ENCODE measurements at regions not wholly inside any gene's neighbourhood (a gene's known extent, or its start where the extent isn't known, plus 50 kb on each side); places are given as distances from the start of the nearest gene placed in this dataset.

DNA sequence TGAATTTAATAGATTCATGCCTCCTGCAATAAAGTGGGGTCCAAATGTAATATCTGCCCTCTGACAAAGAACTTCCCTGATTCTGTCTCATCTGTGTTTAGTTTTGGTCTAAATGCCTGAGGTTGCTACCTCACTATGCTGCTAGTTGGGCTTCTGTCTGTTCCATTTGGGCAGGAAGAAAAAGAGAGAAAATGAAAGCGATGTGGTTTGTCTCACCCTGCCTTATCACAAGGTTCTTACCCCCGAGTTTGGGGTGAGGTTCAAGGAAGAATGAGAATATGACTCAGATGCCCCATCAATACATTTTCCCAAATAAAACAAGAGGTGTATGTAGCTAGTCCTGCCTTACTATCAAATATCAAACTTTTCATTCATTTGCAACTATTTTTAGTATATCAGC is 132.1 kb upstream of the MTAP start:
- no peak overlapping the region for H3K9ac ChIP-seq (ENCODE audit: control insufficient read depth, extremely low read depth, insufficient read depth, low read length)
- H4K20me1 ChIP-seq (ENCODE audit: control insufficient read depth, extremely low read depth, insufficient read depth, low read length) = no peaks in the 10 kb centered on the region
- DNase-seq (ENCODE audit: low read depth, low spot score) (no peak), FAIRE-seq (no peak)
- no peaks in the 10 kb centered on the region for H3K27me3 ChIP-seq (ENCODE audit: control insufficient read depth, extremely low read depth, insufficient read depth, low read length)
- H3K4me1 ChIP-seq (ENCODE audit: control insufficient read depth, extremely low read depth, insufficient read depth, low read length) = peaks cover 9% of the 10 kb centered on the region
- no peak overlapping the region for H3K4me2 ChIP-seq (ENCODE audit: control insufficient read depth, extremely low read depth, insufficient read depth, low read depth, low read length)
- no peaks in the 10 kb centered on the region for H3K9me3 ChIP-seq (ENCODE audit: control insufficient read depth, low read depth, low read length)
- no peaks in the 10 kb centered on the region for H3K36me3 ChIP-seq (ENCODE audit: control insufficient read depth in 2 of 2, extremely low read depth in 1 of 2, insufficient read depth in 2 of 2, low read length in 2 of 2)
- TF ChIP-seq EZH2 (IDR thresholded peaks at IDR 0.05; ENCODE audit: low read length) = no peak
- TF ChIP-seq, protein P1, sequence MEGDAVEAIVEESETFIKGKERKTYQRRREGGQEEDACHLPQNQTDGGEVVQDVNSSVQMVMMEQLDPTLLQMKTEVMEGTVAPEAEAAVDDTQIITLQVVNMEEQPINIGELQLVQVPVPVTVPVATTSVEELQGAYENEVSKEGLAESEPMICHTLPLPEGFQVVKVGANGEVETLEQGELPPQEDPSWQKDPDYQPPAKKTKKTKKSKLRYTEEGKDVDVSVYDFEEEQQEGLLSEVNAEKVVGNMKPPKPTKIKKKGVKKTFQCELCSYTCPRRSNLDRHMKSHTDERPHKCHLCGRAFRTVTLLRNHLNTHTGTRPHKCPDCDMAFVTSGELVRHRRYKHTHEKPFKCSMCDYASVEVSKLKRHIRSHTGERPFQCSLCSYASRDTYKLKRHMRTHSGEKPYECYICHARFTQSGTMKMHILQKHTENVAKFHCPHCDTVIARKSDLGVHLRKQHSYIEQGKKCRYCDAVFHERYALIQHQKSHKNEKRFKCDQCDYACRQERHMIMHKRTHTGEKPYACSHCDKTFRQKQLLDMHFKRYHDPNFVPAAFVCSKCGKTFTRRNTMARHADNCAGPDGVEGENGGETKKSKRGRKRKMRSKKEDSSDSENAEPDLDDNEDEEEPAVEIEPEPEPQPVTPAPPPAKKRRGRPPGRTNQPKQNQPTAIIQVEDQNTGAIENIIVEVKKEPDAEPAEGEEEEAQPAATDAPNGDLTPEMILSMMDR (optimal IDR thresholded peaks at IDR 0.05 in 1 of 3, IDR thresholded peaks at IDR 0.05 in 1 of 3, conservative IDR thresholded peaks at IDR 0.05 in 1 of 3; ENCODE audit: extremely low read depth in 1 of 3, insufficient read depth in 2 of 3, low read length in 3 of 3) = no peak
- peaks cover under 1% of the 10 kb centered on the region for H3K79me2 ChIP-seq (ENCODE audit: control insufficient read depth, insufficient read depth, low read length)
- dilution Hi-C loops (cut with MboI; ENCODE audit: extremely low pct_ligation_motif_present, low sequenced_read_pairs) = loop anchor here (10.0 kb wide), 1 partner anchor 116 kb away; no protein-coding TSS in a partner anchor
- H3K27ac ChIP-seq (ENCODE audit: control insufficient read depth, insufficient read depth, low read length) = no peak overlapping the region
- H2AFZ ChIP-seq (ENCODE audit: control insufficient read depth, low read length) = peak overlapping the region; percentile 17
- no peaks in the 10 kb centered on the region for H3K9me1 ChIP-seq (ENCODE audit: control insufficient read depth, extremely low read depth, insufficient read depth, low read length)
- no peak overlapping the region for H3K4me3 ChIP-seq (ENCODE audit: control insufficient read depth in 2 of 3, extremely low read depth in 1 of 3, insufficient read depth in 2 of 3, low read depth in 1 of 3, low read length in 3 of 3)

DNA sequence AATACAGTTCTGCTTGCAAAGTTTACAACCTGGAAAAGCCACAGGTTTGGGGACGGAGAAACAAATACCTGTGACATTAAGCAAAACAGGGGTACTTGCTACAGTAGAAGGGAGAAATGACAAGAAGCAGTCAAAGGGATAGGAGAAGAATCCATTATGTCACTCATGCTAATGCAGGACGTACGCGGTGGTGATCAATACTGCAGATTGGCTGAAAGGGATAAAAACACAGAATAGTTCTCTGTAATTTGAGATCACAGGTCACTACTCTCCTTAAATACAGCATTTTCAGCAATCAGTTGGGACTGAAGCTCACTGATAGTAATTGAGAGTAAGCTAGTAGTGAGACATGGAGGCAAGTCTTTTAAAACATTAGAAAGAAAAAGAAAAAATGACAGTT is 130.3 kb upstream of the MTAP start:
- H3K4me3 ChIP-seq (ENCODE audit: control insufficient read depth in 2 of 3, extremely low read depth in 1 of 3, insufficient read depth in 2 of 3, low read depth in 1 of 3, low read length in 3 of 3) = no peak overlapping the region
- H3K9ac ChIP-seq (ENCODE audit: control insufficient read depth, extremely low read depth, insufficient read depth, low read length) = no peak overlapping the region
- no peaks in the 10 kb centered on the region for H3K36me3 ChIP-seq (ENCODE audit: control insufficient read depth in 2 of 2, extremely low read depth in 1 of 2, insufficient read depth in 2 of 2, low read length in 2 of 2)
- H3K9me3 ChIP-seq (ENCODE audit: control insufficient read depth, low read depth, low read length) = no peaks in the 10 kb centered on the region
- DNase-seq (ENCODE audit: low read depth, low spot score) = no peak
- no peaks in the 10 kb centered on the region for H4K20me1 ChIP-seq (ENCODE audit: control insufficient read depth, extremely low read depth, insufficient read depth, low read length)
- H3K27ac ChIP-seq (ENCODE audit: control insufficient read depth, insufficient read depth, low read length) = no peak overlapping the region
- FAIRE-seq = peak; percentile 68
- no peak overlapping the region for H3K4me2 ChIP-seq (ENCODE audit: control insufficient read depth, extremely low read depth, insufficient read depth, low read depth, low read length)
- H3K9me1 ChIP-seq (ENCODE audit: control insufficient read depth, extremely low read depth, insufficient read depth, low read length) = no peaks in the 10 kb centered on the region
- TF ChIP-seq, protein P1 (optimal IDR thresholded peaks at IDR 0.05 in 1 of 3, IDR thresholded peaks at IDR 0.05 in 1 of 3, conservative IDR thresholded peaks at IDR 0.05 in 1 of 3; ENCODE audit: extremely low read depth in 1 of 3, insufficient read depth in 2 of 3, low read length in 3 of 3) = no peak
- TF ChIP-seq EZH2 (IDR thresholded peaks at IDR 0.05; ENCODE audit: low read length) = no peak
- H2AFZ ChIP-seq (ENCODE audit: control insufficient read depth, low read length) = peak overlapping the region; percentile 24
- peaks cover 24% of the 10 kb centered on the region for H3K4me1 ChIP-seq (ENCODE audit: control insufficient read depth, extremely low read depth, insufficient read depth, low read length)
- peaks cover 2% of the 10 kb centered on the region for H3K79me2 ChIP-seq (ENCODE audit: control insufficient read depth, insufficient read depth, low read length)
- dilution Hi-C loops (cut with MboI; ENCODE audit: extremely low pct_ligation_motif_present, low sequenced_read_pairs) = loop anchor here (10.0 kb wide), 1 partner anchor 117 kb away; no protein-coding TSS in a partner anchor
- H3K27me3 ChIP-seq (ENCODE audit: control insufficient read depth, extremely low read depth, insufficient read depth, low read length) = no peaks in the 10 kb centered on the region
